Stimulated activated CD8-positive, alpha-beta memory T cell treated with anti-CD3 and anti-CD28 coated beads, Interleukin-4, amount 100 ng/mL, for 1 hour (primary cell): ENCODE measurements at regions not wholly inside any gene's neighbourhood (a gene's known extent, or its start where the extent isn't known, plus 50 kb on each side); places are given as distances from the start of the nearest gene placed in this dataset.

Source experiments
- DNase-seq, 2 donors: peaks; one replicate each; pipeline ENCODE4 v3.0.0-alpha.2; 2020; ENCODE audit warnings: low read depth in 2 of 2, low spot score in 1 of 2

DNA sequence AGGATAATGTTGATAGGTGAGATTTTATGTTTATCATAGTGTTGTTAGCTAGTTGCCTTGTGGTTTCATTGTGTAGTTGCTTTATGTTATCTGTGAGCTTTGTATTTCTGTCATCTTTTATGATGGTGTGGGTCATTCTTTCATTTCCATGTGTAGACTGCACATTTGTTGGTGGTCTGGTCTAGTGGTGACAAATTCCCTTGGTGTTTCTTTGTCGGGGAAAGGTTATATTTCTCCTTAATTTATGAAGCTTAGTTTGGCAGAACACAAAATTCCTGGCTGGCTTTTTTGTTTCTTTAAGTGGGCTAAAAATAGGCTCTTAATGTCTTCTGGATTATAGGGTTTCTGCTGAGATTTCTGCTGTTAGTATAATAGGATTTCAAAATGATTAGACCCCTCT, 347.2 kb upstream of the ADAMTS5 start:
- no peak for DNase-seq

GRCh38 chr21:27306791-27307775, 340.2 kb upstream of the ADAMTS5 start:
- no peak for DNase-seq

DNA sequence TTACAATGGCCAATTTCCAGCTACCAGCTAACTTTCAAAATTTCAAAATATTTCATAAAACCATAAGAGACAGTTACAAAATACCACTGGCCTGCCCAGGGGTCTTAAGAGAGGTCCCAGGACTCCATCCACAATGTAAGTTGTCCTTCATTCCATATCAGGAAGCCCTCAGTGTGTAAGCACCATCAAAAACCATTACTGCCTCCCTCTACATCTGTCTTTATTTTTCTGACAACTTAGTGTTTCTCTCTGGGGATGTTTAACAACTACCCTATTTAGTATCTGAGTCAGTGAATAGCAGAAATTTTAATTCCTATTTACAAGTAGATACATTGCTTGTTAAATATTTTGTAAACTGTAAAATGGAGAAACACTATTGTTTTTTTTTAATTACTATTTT, 339.3 kb upstream of the ADAMTS5 start:
- DNase-seq: no peak

- DNase-seq: no peak
Measured at GRCh38 chr21:27301220-27301619, 334.3 kb upstream of the ADAMTS5 start.

DNA sequence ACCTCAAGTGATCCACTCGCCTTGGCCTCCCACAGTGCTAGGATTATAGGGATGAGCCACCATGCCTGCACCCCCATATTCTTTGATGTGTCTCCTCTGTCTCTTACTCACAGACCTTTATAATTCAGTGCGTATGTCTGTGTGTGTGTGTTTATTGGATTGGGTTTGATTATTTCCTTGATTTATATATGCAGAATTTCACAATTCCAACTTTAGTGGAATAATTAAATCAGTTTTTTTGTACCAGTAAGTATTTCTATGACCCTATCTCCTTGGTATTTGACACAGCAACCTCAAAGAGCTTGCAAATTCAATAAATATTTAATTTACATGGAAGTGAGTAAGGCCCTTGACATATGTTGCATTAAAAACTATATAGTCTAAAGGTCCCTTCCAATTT, 333.9 kb upstream of the ADAMTS5 start:
- no peak for DNase-seq

DNA sequence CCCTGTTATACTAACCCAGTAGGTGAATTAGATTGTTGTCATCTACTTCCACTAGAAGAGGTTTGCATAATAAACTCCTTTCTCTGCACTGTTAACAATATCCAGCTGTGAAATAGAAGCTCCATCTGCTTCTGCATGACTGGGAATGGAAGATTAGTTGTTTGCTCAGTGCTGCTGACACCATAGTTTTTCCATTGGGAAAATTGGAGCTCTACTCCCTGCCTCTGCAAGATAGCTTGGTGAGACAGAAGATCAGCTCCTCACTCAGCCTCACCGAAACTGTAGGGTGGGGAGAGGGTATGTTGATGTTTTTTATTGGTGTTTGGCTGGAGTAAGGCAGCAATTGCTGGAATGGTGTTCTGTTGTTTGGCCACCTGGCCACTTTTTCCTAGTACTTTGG, 331.6 kb upstream of the ADAMTS5 start:
- no peak for DNase-seq

DNA sequence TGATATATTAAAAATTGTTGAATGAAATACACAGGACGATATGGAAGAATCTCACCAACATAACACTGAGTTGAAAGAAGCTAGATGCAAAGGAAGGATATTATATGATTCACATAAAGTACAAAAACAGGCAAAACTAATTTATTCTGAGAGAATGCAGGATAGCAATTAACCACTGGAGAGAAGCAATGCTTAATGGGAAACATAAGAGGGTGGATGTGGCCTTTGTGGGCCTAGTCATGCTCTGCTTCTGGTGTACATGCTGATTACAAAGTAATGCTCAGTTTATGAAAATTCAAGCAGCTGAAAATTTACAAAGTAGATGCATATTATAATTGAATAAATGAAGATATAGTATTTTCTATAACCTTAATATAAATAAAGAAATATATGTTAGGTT, 326.4 kb upstream of the ADAMTS5 start:
- DNase-seq: no peak

- DNase-seq: no peak
Measured at GRCh38 chr21:27292783-27293182, 325.9 kb upstream of the ADAMTS5 start.

DNA sequence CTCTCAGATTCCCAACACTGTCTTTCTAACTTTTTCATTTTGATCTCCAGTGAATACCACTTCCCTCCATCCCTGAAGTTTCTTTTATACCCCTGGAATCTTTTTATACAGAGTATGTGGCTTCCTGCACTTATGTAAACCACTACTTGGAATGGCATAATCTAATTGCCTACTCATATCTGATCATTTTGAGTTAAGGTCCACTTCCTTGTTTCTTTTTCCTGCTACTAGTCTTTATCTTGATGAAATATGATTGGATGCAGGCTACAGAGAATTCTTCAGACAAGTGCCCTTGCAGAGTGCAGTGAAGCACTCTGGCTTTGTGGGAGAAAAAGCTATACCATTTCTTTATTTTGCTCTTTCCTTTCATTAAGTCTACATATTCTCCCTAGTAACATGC, 325.3 kb upstream of the ADAMTS5 start:
- DNase-seq: no peak

- no peak for DNase-seq
Measured at GRCh38 chr21:27291006-27291405, 324.1 kb upstream of the ADAMTS5 start.

DNA sequence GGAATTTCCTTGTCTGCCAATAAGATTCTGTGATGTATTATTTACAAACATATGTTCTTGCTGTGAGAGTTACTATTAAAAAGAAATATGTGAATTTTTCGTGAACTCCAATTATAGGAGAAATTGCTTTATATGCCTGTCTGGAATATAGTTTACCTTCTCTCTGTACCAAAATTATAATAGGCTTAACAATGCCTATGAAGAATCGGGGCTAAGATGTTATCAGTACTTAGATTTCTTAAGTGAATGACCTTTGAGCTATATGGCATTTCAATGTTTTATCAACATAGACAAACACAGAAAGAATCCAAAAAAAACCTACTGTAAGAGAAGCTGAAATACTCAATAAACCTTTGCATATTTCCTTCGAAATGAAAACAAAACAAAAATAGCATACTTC, 323.1 kb upstream of the ADAMTS5 start:
- no peak for DNase-seq

DNA sequence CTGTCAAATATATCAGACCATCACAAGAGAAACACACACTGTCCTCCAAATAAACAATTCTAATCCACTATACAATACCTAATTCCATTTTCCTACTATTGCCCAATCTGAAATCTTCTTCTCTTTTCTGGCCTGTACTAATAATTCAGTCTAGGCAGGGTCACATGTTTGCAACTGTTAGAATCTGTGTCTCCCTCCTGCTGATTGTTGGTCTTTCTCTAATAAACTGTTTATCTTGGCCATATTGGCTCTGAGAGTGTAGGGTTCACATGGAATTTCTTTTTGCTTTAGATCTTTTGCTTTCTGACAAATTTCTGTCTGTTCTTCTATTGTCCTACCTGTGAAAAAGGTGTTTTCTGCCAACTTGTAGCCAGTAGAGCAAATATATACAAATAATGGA, 319.9 kb upstream of the ADAMTS5 start:
- no peak for DNase-seq

DNA sequence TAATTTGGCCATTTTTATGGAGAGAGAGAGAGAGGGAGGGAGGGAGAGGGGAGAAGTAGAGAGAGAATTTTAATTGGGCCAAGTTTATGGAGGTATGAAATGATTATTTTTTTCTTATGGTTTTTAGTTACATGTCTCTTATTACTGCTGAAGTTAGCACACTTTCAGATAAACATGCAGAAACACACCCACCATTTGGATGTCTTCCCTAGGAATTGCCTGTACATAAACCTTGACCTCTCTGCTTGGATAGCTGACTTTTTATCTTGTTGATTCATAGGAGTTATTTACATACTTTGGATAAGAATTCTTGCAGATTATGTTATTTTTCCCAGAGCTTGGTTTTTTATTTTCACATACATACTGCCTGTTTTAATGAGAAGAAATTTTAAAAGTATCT, 310.2 kb upstream of the ADAMTS5 start:
- no peak for DNase-seq

DNA sequence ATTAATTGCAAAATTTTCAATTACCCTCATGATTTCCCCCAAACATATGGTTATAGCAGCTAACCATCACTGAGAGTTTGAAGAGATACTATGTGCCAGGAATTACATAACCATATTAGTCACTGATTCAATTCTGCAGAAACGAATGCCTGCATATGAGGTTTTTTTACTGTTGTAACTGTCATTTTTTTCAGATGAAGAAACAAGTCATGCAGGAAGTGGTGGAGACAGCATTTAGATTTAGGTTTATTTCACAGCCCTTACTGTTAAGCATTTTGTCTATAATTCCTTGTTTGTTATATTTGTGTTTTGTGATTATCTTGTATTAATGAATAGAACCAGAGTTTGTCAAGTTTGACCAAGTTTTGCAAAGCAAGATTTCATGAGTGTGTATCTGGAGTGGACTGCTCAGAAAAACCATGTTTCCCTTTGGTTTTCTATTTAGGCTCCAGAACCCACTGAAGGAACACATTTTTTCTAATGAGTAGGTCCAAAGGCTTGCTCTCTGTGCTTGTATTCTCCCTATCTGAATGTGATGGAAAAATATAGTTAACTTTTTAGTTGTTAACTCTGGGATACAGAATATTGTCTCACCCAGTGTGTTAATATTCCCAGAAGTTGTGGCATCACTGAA, 308.5 kb upstream of the ADAMTS5 start:
- no peak for DNase-seq

DNA sequence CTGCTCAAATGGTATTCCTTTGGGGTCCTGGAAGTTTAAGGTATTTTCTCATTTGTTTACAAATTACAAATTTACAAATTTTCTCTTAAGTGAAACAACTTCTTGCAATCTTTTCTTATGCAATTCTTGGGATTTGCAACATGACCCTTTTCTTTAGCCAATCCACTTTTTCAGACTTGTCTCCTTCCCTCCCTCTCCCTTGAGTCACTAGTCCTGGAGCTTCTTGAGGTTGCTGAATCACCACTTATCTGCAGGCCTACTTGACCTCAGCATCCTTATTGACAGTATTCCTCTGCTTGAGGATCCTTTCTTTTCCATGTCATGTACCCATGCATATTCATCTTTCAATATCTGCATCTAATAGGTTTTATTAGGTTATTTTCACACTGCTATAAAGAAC, 302.8 kb upstream of the ADAMTS5 start:
- DNase-seq: no peak

DNA sequence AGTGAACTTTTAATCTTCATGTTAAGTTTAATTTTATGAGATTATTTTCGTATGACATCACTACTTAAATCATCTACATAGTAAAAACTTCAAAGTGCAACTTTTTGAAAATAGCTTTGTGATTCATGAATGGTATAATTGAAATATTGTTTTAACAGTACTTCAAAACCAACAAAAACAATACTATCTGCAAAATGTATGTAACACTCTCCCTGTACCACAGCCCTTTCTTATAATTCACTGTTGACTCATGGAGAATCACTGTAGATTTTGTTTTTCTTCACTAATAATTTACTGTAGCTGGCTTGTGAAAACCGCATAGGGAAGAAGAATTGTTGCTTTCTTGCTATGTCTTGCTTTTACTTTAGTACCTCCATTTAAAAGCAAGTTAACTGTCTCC, 301.4 kb upstream of the ADAMTS5 start:
- DNase-seq: no peak

DNA sequence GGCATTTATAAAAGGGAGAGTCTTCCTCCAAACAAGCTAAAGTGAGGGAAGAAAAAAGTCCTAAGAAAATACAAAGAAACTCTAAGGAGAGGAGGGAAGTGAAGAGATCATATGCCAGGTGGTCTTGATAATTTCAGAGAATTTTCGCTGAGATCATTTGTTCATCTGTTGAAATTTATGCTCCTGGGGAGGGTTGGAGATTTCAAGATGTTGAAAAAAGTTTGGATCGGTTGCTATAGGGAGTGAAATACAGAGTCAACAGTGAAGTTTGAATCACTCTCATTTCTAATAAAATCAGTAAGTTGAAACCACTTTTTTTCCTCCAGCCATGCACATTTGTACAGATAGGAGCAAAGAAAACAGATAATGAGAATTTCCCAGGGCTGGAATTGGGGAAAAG, 299.1 kb upstream of the ADAMTS5 start:
- DNase-seq: no peak

GRCh38 chr21:27265492-27265891, 298.6 kb upstream of the ADAMTS5 start:
- DNase-seq: no peak

DNA sequence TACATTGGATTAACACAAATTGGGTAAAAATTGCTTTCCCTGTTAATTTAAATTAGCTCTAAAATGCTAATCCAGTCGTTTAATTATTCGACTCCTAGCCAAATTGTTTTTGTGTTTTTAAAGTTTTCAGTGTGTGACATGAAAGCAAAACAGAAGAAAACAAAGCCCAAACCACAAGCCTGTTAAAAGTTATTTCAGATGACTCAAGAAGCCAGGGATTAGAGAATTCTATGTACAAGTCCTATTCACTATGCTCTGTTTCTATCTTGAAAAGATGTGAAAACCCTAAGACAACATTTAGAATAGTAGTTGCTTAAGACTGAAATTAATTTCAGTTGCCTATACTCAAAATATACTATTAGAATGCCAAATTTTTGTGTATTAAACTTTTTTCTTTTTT, 294.8 kb upstream of the ADAMTS5 start:
- no peak for DNase-seq

- no peak for DNase-seq
Measured at GRCh38 chr21:27260728-27261127, 293.8 kb upstream of the ADAMTS5 start.

GRCh38 chr21:27258742-27259448, 292.0 kb upstream of the ADAMTS5 start:
- DNase-seq: no peak
